ENCODE measurements at regions not wholly inside any gene's neighbourhood (a gene's known extent, or its start where the extent isn't known, plus 50 kb on each side); places are given as distances from the start of the nearest gene placed in this dataset.

DNA sequence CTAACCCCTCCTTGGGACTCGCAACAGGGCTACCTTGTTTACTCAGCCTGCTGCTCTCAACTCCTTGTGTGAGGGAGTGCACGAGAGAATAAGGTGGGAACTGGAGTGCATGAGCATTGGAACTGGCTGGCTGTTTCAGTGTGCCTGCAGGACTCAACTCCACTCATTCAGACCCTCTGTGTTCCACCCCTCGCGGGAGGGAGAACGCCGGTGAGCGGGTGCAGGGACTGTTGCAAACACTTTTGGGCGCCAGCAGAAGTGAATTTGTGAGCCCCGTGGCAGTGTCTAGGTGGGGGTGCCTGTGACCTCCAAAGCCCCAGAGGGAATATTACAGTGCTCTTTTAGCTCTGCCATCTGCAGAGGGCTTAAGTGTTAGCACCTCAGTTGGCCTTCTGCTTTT, 1978.3 kb upstream of the PIK3C3 start:
- TF ChIP-seq POLR2A (IDR thresholded peaks at IDR 0.05) (no peak), POLR2AphosphoS5 (IDR thresholded peaks at IDR 0.05) (no peak)
- TF ChIP-seq, protein P1, sequence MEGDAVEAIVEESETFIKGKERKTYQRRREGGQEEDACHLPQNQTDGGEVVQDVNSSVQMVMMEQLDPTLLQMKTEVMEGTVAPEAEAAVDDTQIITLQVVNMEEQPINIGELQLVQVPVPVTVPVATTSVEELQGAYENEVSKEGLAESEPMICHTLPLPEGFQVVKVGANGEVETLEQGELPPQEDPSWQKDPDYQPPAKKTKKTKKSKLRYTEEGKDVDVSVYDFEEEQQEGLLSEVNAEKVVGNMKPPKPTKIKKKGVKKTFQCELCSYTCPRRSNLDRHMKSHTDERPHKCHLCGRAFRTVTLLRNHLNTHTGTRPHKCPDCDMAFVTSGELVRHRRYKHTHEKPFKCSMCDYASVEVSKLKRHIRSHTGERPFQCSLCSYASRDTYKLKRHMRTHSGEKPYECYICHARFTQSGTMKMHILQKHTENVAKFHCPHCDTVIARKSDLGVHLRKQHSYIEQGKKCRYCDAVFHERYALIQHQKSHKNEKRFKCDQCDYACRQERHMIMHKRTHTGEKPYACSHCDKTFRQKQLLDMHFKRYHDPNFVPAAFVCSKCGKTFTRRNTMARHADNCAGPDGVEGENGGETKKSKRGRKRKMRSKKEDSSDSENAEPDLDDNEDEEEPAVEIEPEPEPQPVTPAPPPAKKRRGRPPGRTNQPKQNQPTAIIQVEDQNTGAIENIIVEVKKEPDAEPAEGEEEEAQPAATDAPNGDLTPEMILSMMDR (IDR thresholded peaks at IDR 0.05), result no peak
